Hematopoietic multipotent progenitor cell treated with erythropoietin and hydrocortisone succinate and interleukin-3 and kit ligand, for 4 days (in vitro differentiated cells): ENCODE measurements at regions not wholly inside any gene's neighbourhood (a gene's known extent, or its start where the extent isn't known, plus 50 kb on each side); places are given as distances from the start of the nearest gene placed in this dataset.

Experiments
- DNase-seq: peaks from one replicate; pipeline ENCODE4 v3.0.0-alpha.2; 2015

DNA sequence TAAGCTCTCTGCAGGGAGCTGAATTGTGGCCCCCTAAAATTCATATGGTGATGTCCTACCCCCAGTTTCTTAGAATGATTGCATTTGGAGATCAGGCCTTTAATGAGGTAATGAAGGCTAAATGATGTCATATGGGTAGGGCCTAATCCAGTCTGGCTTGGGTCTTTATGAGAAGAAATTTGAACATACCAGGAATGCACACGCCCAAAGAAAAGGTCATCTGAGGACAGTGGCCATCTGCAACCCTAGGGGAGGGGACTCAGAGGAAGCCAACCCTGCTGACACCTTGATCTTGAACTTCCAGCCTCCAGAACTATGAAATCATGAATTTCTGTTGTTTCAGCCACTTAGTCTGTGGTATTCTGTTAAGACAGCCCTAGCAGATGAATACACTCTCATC is 426.7 kb downstream of the EPHA4 start:
- no peak for DNase-seq

DNA sequence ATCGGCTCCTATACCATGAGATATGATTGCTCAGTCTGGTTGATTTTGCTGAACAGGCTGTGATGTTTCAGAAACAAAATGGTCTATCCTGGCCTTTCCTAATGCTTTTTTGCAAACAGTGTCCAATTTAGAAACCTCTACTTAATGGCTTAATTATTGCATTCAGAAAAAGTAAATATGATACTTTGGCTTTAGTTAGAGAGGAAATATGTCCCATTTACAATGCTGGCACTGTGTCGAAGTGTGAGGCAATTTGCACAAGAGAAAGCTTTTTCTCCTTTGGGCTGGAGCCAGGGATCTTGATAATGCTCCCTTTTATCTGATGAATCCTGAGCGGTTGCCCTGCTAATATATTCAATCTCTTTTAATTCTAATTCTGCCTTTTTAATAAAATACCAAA is 418.9 kb downstream of the EPHA4 start:
- DNase-seq = no peak

DNA sequence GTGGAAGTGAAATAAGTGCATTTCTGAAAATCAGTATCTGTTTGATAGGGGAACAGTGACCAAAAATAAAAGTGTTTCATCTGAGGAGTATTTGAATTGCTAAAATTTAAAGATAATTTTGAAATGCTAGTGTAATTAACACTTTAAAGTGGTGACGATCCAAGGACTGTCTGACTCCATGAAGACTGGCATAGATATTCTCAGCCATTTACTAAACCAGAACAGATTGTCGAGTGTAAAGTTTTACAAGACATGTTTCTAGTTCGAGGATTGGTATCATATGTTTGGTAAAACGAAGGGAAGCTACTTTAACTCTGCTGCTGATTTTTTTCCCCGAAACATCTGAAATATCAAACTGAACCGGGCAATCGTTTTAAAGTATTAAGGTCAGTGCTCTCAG is 417.9 kb downstream of the EPHA4 start:
- DNase-seq = no peak

DNA sequence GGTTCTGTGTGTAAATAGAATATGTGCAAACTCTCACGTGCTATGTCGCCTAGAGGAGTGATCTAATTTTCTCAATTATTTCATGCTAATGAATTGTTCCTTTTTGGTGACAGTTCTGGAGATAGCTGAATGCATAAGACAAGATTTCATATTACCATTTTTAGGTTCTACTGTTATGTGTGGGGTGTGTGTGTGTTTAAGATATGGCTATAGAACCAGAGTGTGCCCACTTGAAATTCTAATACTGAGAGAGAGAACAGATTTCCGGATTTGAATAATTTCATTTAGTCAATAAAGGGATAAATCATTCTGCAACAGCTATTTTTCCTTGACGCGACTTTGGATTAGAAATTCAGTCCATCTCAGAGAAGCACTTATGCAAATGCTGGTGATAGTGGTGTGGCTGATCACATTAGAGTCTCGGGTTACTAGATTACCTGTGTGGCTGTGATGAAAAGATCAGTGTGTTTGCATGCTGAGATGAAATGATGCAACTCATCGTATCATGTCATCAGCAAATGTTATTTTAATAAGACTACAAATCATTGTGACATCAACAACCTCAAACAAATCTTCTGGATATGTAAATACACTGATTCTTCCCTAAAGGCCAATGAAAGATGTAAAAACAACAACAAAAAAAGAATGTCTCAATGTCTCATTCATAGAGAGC is 415.9 kb downstream of the EPHA4 start:
- no peak for DNase-seq

DNA sequence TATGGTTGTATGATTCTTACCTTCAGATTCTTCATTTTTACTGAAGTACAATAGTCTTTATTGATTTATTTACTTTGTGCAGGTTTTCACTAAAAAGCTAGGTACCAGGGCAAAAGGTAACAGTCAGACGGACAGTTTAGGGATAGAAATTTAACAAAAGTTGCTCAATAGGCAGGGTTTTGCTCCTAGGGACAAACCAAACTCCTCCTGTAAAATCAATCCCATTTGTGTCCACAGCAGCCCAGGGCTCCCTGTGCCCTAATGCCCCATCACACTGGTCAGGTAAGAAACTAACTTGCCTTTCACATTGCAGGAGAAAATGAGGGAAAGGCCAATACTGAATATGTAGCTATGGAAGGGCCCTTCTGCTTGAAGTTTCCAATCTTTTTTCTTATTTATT is 410.9 kb downstream of the EPHA4 start:
- no peak for DNase-seq

DNA sequence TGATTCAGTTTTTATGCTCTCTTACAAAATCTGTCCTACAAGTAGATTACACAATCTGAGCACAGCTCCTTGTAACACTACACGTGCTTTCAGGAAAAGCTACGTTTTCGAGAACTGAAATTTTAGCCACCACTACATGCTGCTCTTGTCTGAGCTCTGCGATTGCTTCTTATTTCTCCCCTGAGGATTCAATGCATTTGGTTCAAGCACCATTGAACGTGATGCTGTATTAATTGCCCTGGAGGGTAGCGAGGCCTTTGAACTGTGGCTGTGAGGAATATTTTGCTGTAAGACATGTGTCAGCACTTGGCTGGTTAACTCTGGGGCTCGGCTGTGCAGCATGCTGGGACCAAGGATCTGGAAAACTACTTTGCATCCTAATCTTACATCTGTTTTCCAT is 405.8 kb downstream of the EPHA4 start:
- no peak for DNase-seq

DNA sequence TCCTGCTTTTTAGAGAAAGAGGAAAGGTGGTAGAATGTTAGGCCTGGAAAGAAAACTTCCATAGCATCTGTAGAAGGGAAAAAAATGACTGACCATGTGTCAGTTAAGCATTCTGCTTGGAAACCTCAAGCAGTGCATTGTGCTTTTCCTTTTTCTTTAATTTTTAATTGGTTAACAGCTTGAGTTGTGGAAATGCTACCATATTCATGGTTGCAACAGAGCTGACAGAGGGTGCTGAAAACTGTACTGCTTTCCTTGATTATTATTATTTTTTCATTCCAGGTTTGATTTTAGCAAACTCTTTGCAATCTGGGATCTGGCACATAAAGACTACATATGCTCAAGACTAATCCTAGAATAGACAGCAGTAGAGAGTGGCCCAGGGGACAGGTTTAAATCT is 404.5 kb downstream of the EPHA4 start:
- no peak for DNase-seq

DNA sequence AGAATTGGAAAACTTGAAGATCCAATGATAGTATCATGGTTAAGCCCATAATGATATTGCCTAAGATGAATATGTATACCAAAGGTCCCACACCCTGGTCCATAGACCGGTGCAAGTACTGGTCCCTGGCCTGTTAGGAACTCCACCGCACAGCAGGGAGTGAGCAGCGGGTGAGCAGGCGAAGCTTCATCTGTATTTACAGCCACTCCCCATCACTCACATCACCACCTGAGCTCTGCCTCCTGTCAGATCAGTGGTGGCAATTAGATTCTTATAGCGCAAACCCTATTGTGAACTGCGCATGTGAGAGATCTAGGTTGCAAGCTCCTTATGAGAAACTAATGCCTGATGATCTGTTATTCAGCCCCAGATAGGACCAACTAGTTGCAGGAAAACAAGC is 402.4 kb downstream of the EPHA4 start:
- DNase-seq = no peak

DNA sequence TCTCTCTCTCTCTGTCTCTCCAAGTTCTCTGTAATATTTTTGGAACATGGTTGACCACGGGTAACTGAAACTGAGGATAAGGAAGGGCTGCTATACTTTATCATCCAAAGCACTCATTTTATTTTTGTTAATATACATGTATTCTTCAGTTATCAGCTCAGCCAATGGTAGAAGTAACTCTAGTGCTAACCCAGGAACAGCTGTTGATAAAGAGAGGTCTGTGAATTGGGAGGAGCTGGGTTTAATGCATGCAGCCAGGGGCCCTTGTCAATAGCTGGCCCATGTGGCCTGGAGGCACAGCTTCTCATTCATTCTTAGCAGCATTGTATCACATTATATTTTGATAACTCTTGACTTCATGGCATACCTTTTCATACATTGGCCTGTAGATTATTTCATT is 401.6 kb downstream of the EPHA4 start:
- DNase-seq = peak; percentile 81

DNA sequence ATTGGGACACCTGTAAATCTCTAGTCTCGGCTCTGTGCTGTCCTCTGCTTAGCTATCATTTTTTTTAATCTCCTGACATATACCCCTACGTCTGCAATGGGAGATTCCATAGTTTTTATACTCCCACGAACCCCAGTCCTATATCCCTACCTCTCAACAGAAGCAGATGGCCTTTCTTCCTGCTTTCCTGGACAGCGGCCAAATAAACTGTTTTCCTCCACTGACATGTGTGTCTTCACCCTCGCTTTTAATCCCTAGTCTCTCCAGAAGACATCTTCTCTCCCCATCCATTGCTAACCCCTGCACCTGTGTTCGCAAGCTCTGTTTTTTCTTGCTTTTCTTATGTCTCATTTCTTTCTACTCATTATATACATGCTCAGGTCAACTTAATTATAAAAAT is 395.4 kb downstream of the EPHA4 start:
- no peak for DNase-seq

DNA sequence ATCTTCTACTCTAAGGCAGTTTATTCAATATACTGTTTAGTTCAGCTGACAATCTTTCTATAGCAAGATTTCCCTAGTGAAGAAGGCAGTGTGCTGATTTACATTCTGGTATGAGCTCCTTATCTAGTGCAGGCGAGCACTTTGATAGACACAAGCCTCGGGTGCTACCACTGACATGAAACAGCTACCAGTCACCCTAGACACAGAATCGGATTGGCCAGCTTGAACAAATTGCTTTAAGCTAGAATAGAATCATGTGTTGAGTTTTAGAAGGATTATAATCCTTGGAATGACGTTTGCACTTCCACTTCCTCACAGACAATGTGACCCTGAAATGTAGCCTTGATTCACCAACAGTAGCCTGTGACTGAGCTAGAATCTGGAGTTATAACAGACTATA is 394.0 kb downstream of the EPHA4 start:
- DNase-seq = no peak

DNA sequence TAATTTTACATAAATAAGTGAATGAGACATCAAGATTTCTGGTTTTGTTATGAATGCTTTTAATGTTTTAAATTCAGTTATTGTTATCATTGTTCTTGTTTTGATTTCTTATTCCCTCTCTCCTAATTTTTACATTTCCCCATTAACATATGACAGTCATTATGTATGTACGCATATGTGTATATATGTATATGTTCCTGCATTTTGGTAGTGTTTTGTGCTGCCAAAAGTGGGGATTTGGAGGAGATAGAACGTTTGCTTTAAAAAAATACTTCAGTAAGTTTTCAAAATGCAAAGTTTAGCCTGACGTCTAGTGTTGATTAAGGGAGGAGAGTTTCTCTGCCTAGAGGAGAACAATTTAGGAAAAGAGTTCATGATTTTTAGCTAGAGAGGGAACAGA is 385.2 kb downstream of the EPHA4 start:
- DNase-seq = no peak

DNA sequence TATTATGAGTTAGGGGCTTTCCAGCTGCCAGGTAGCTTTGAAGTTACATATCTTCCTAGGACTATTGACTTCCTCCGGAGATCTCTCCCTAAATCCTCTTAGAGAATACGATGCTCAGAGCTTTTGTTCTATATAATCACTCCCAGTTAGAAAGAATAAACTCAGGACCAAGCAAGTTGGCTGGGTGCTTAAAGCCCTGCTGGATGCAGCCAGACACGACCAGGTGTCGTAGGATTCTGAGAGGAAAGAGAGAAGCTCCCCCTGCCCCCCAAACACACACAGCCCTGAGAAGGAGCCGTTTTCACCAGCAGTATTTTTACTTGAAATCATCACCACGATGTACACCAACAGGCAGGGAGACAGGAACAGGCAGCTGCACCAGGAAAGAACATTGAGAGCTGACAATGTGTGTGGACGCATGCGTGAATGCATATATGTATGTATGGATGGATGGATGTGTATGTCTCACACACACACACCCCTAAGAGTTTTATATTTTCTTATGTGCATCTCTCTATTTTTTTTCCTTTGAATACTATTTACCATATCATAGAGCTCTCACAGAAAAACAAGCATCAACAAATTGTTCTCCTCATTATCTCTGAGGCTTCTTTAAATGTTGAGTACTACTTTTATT is 382.6 kb downstream of the EPHA4 start:
- no peak for DNase-seq

DNA sequence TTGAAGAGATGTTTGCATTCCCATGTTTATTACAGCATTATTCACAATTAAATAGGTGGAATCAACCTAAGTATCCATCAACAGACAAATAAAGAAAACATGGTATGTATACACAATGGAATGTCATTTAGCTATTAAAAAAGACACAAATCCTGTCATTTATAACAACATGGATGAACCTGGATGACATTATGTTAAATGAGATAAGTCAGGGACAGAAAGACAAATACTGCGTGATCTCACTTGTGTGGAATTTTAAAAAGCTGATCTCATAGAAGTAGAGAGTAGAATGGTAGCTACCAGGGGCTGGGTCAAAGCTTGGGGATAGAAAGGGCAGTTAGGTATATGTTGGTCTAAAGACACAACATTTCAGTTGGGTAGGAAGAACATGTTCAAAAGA is 376.3 kb downstream of the EPHA4 start:
- DNase-seq = no peak

DNA sequence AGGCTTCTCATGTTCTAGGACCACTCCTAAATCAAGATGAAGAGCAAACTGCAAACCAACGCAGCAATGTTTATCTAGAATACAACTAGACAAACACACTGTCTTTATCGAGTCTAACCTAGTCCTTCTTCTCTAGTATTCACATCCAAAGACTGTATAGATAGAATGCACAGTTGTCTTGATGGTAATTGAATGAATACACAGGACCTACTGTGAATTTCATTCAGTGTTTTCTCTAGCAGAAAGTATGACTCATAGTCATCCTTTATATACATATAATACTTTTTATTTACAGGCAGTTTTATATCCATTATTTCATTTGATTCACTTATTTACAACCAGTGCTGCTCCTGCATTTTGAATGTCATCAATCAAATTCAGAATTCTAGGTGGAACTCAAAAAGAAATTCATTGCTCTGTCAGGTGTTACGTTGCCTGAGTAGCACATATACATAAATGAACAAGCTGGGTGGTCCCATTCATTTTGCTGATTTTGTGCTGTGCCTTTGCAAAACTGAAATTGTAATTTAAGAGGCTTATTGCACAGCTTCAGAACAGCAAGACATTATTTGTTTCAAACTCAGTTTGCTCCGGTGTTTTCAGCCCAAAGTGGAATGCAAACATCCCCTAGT is 374.8 kb downstream of the EPHA4 start:
- no peak for DNase-seq

DNA sequence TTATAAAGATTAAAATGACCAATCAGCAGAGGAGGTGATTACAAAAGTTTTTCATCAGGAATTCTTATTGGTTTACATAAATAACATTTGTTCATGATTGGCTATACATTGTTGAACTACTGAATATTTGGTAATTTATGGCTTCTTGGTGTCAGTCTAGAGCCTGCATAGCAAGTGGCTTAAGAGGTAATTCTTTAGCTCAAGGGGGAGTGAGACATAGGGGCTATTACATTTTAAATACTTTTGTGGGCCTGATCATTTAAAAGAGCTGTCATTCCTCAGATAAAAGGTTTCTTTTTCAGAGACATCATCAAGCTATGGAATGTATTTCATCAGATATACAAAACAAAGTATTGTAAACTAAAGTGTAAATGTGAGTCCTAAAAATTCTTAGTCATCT is 373.8 kb downstream of the EPHA4 start:
- no peak for DNase-seq

DNA sequence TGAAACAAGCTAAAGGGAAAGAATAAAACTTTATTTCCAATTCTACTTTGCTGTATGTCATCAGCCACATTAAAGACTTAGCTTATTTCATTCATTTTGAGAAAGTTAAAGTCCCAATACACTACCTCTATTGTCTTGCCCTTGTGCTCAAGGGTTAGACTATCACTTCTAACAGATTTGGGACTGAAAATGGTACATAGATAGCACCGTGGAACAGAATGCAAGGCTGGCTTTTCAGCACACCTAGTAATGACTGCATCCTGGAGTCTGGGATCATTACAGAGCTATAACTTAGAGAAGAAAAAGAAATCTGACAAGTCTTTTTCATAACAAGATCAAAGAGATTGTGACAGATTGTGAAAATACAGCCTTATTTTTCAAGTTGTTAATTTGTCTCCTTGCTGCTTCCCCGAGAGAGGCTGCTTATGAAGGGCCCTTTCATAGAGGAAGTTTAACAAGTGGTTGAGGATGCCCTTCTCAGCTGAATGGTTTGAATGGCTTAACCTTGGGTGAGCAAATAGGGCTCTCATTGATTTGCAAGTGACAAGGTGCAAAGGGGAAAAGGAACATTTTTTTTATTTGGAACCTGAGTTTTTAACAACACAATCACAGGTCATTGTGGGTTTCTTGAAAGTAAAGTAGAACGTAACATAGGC is 371.8 kb downstream of the EPHA4 start:
- no peak for DNase-seq

DNA sequence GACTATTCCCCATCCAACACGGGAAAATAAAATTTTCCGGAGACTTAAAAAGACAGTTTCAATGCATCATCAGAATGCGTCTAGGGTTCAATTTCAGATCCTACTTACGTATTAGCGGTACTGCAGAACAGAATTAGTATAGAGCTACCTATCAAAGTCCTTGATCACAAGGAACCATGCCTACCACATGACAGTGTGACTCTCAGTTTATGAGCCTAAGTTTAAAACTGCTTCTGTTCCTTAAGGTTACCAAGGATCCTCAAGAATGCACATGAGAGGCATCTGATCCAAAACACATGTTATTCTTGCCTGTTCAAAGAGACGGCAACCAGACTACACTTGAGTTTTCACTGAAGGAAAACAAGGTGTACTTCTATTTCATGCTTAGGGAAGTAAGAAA is 369.7 kb downstream of the EPHA4 start:
- DNase-seq = no peak

DNA sequence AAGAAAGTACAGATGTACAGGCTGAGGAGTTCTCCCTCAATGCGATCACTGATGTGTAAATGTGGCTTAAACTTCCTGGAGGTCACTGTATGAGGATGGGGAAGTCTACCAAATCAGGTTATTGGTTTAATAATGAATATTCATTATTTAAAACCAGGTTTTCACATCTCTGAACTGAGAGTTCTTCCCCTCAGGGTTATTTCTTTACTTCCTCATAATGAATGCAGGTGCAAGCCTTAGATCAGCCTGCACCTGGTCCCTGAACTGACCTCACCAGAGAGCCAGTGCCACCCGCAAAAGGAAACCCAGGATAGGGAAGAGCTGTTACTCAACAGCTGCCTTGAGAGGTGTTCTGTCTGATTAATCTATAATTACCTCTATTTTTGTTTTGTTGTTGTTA is 369.0 kb downstream of the EPHA4 start:
- peak; percentile 2 for DNase-seq

DNA sequence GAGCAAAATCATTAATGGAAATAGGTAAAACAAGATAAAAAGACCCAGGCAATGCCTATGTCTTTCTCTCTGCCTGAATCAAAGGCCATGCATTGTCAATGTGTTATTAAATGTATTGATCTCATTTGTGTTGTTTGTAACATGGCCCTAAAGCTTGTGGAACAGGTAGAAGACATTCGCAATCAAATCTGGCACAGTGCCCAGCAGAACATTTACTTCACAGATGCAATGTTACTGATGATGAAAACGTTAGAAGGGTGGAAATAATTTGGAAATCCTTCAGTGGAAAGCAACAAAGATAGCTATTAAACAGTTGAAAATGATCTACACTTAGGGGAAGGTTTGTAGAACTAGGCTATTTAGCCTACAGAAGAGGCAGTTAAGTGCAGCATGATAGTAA is 368.2 kb downstream of the EPHA4 start:
- DNase-seq = no peak

DNA sequence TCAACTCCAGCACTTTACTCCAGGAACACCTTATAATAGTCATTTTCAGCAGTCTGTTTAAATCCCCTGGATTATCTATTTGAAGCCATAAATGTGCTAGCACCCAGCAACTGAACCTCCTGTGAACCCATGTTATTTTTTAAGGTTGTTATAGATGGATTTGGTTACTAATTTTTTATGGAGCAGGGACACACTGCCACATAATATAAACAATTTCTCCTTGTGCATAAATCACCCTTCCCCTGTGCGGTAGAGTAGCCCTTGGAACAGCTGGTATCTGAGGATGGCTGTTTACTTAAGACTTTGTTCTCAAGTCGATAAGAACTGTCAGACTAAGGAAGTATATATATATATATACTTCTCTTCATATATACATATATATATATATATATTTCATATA is 367.4 kb downstream of the EPHA4 start:
- no peak for DNase-seq

DNA sequence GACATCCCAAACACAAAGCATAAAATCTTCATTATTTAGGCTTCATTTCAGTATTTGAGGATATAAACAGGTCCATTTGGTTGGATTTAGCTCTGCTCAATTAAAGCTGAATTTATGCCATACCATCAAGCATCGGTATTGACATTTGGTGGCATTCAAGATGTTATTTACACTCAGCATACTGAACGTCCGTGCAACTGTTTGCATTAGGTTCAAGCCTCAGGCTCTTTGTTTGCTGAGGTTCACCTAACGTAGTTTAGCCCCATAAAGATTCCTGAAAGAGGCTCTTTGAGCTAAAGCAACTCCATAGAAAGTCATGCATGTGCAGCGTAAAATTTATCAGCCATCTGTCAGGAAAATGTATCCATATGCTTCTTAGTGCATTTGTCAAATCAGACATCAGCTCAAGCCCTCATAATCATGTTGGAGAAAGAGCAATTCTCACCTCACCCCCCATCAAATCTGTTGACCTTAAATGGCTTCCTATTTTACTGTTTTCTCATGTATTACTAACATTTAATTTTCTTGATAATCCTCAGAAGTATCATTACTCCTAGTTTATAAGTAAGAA is 366.9 kb downstream of the EPHA4 start:
- no peak for DNase-seq

DNA sequence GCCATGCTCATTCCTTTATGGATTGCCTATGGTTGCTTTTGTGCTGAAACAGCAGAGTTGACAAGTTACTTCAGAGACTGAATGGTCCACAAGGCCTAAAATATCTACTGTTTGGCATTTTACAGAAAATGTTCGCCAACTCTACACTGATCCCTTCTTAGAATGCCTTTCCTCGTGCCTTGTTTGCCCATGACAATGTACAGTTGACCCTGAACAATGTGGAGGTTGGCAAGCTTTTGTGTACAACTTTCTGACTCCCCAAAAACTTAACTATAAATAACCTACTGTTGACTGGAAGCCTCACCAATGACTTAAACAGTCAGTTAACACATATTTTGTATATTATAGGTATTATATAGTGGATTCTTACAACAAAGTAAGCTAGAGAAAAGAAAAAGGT is 361.4 kb downstream of the EPHA4 start:
- DNase-seq = no peak

DNA sequence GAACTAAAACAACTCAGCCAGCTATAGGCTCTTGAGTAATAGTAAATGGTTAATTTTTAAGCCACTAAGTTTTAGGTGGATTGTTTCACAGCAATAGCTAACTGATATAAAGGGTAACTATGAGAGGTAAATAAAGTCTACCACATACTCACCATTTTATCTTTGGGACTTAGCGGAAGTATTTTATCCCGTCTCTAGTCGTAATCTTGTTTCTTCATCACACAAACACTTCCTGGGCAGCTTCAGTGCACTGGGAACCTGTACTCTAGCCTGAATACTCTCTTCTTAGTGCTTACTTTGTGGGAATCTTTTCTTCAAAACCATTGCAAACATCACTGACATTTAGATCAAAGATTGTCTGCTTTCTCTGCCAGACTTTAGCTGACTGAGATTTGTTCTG is 360.5 kb downstream of the EPHA4 start:
- no peak for DNase-seq
